ENCODE measurements at regions not wholly inside any gene's neighbourhood (a gene's known extent, or its start where the extent isn't known, plus 50 kb on each side); places are given as distances from the start of the nearest gene placed in this dataset.

GRCh38 chr1:79380078-79380477 lies 373.5 kb upstream of the ADGRL4 start:
- H3K4me3 ChIP-seq: no peak overlapping the region
- H3K9me3 ChIP-seq (replicated peaks): no peaks in the 10 kb centered on the region
- H3K27me3 ChIP-seq: no peaks in the 10 kb centered on the region
- H3K27ac ChIP-seq: no peak overlapping the region
- H3K36me3 ChIP-seq: no peaks in the 10 kb centered on the region
- DNase-seq: no peak
- no peaks in the 10 kb centered on the region for H3K4me1 ChIP-seq

GRCh38 chr1:79376106-79376505 lies 369.6 kb upstream of the ADGRL4 start:
- Histone ChIP-seq H3K27ac (no peak overlapping the region), H3K27me3 (no peaks in the 10 kb centered on the region), H3K36me3 (no peaks in the 10 kb centered on the region), H3K4me1 (peaks cover 5% of the 10 kb centered on the region; the same call in 1 of the 2 replicates), H3K4me3 (no peak overlapping the region), H3K9me3 (replicated peaks) (no peaks in the 10 kb centered on the region)
- no peak for DNase-seq

GRCh38 chr1:79375352-79375751 lies 368.8 kb upstream of the ADGRL4 start:
- H3K27ac ChIP-seq: no peak overlapping the region
- no peaks in the 10 kb centered on the region for H3K36me3 ChIP-seq
- no peak for DNase-seq
- H3K9me3 ChIP-seq (replicated peaks): no peaks in the 10 kb centered on the region
- H3K4me1 ChIP-seq: peaks cover 5% of the 10 kb centered on the region; the same call in 1 of the 2 replicates
- H3K4me3 ChIP-seq: no peak overlapping the region
- H3K27me3 ChIP-seq: no peaks in the 10 kb centered on the region

DNA sequence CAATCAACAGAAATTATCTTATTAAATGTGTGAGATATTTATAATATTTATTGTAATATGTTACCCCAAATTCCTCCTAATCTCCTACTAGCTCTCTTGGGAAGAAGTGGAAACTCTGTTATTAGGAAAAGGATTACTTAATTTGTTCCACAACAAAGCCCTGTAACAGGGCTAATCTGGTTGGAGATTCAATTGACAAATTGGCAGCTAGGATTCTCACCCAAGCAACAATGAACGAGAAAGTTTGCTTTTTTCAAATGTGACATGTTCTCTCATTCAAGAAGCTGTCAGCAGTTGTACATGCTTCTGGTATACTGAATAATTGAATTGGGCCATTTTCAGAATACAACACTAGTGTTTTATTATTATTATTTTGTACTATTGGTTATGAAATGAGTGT lies 367.9 kb upstream of the ADGRL4 start:
- Histone ChIP-seq H3K4me1 (peaks cover 5% of the 10 kb centered on the region; the same call in 1 of the 2 replicates), H3K27ac (no peak overlapping the region), H3K27me3 (no peaks in the 10 kb centered on the region), H3K9me3 (replicated peaks) (no peaks in the 10 kb centered on the region), H3K36me3 (no peaks in the 10 kb centered on the region), H3K4me3 (no peak overlapping the region)
- DNase-seq: no peak

GRCh38 chr1:79373481-79374125 lies 367.1 kb upstream of the ADGRL4 start:
- Histone ChIP-seq H3K36me3 (no peaks in the 10 kb centered on the region), H3K4me1 (peaks cover 5% of the 10 kb centered on the region; the same call in 1 of the 2 replicates), H3K4me3 (no peak overlapping the region), H3K27ac (no peak overlapping the region), H3K27me3 (no peaks in the 10 kb centered on the region), H3K9me3 (replicated peaks) (no peaks in the 10 kb centered on the region)
- peak; percentile 11 to 27 for DNase-seq

- Histone ChIP-seq H3K36me3 (no peaks in the 10 kb centered on the region), H3K4me1 (peaks cover 5% of the 10 kb centered on the region; the same call in 1 of the 2 replicates), H3K4me3 (no peak overlapping the region), H3K9me3 (replicated peaks) (0 out of 2 replicates have a peak, but pooled peaks cover 3% of the 10 kb centered on the region), H3K27ac (no peak overlapping the region), H3K27me3 (no peaks in the 10 kb centered on the region)
- DNase-seq: no peak
Observed at GRCh38 chr1:79371802-79372201, 365.3 kb upstream of the ADGRL4 start.

- Histone ChIP-seq H3K27me3 (no peaks in the 10 kb centered on the region), H3K4me3 (no peak overlapping the region), H3K27ac (no peak overlapping the region), H3K9me3 (replicated peaks) (0 out of 2 replicates have a peak, but pooled peaks cover 3% of the 10 kb centered on the region), H3K4me1 (peaks cover 4% of the 10 kb centered on the region; the same call in 1 of the 2 replicates), H3K36me3 (no peaks in the 10 kb centered on the region)
- no peak for DNase-seq
Observed at GRCh38 chr1:79369091-79369490, 362.6 kb upstream of the ADGRL4 start.

DNA sequence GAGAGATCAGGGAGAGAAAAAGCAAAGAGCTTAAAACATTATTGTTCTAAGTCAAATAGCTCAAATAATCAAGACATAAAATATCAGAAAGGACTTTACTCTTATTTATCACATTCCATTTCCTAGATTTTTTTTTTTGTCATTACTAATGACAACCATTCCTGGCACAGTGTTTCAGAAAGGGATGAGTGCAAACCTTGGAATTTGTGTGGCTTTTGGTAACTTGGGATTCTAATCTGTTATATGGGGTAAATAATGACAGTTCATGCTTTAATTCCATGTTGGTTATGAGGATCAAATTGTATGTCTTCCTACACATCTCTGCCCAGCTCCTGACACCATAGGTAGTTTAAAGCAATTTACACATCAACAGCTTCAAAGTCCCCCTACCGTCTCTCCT lies 358.4 kb upstream of the ADGRL4 start:
- no peak for DNase-seq
- Histone ChIP-seq H3K27me3 (no peaks in the 10 kb centered on the region), H3K4me3 (no peak overlapping the region), H3K27ac (no peak overlapping the region), H3K9me3 (replicated peaks) (0 out of 2 replicates have a peak, but pooled peaks cover 3% of the 10 kb centered on the region), H3K4me1 (no peaks in the 10 kb centered on the region; the same call in 1 of the 2 replicates), H3K36me3 (no peaks in the 10 kb centered on the region)

DNA sequence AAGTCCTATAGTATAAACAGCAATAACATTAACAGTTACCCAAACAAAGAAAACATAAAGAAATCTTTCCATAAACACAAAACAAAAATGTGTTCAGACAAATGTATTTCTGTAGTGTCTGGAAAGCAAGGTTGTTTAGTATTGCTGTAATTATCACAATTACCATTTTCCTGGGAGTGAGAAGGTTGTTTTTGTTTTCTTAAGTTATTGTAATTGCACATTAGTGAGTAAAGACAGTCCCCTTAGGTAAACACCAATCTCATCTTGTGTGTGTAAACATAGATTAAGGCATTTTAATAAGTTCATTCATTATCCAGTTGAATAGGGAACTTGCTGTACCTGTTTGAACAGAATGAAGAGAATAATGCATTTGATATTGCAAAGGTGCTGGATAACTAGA lies 356.9 kb upstream of the ADGRL4 start:
- H3K4me1 ChIP-seq: no peaks in the 10 kb centered on the region; the same call in 1 of the 2 replicates
- H3K36me3 ChIP-seq: no peaks in the 10 kb centered on the region
- no peak overlapping the region for H3K27ac ChIP-seq
- no peak for DNase-seq
- no peaks in the 10 kb centered on the region for H3K27me3 ChIP-seq
- H3K9me3 ChIP-seq (replicated peaks): 0 out of 2 replicates have a peak, but pooled peaks cover 3% of the 10 kb centered on the region
- H3K4me3 ChIP-seq: no peak overlapping the region

DNA sequence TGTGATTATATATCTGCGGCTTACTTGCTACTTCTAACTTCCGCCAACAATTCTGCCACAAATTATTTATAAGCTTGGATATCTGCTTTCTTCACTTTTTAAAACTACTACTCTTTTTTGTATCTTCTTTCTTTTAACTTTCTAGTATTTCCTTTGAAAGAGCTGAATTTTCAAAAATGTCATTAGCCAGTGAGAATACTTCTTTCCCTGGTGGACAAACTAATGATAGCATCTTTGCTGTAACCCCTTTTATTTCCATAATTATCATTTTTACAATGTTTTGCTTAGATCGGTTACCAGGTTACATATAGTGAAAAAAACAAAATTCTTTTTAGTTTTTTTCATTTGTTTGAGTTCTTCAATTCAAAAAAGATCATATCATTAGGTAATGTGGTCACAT lies 355.9 kb upstream of the ADGRL4 start:
- Histone ChIP-seq H3K27me3 (no peaks in the 10 kb centered on the region), H3K27ac (no peak overlapping the region), H3K4me1 (no peaks in the 10 kb centered on the region; the same call in 1 of the 2 replicates), H3K9me3 (replicated peaks) (no peaks in the 10 kb centered on the region), H3K4me3 (no peak overlapping the region), H3K36me3 (no peaks in the 10 kb centered on the region)
- no peak for DNase-seq

DNA sequence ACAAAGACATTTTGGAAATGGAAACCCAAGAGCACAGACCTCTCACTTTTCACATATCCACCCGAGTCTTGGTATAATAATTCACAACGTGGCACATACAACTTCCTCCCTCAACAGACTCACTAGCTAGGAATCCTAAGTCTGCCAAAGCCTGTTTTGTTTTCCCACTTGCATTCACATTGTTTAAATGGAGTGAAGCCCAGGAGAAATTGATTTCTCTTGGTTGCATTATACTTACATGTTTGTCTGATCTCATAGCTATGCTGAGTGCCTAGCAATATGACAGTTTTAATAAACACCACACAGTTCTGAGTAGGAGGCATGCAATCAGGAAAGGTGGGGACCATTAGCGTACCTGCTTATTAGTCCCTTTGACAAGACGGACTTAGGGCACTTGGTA lies 348.6 kb upstream of the ADGRL4 start:
- Histone ChIP-seq H3K4me1 (no peaks in the 10 kb centered on the region), H3K27me3 (no peaks in the 10 kb centered on the region), H3K9me3 (replicated peaks) (no peaks in the 10 kb centered on the region), H3K27ac (no peak overlapping the region), H3K4me3 (no peak overlapping the region), H3K36me3 (no peaks in the 10 kb centered on the region)
- DNase-seq: no peak

DNA sequence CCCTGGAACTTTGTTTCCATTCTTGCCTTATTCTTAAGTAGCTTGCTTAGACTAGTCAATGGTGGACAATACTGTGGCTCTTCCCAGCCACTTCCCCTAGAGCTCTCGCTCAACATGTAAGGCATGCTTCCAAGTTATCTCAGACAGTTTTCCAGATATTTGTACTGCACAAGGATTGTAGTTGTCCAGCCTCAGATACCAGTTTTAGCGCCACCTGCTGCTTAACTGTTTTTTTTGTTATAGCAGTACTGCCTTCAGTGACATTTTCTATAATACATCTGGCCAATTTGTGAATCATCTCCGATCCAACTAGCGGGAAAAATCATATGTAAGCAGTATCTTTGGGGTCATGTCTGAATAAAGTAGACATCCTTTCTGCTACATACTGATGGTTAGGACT lies 346.7 kb upstream of the ADGRL4 start:
- peak; percentile 14 to 51 for DNase-seq
- H3K36me3 ChIP-seq: no peaks in the 10 kb centered on the region
- H3K27ac ChIP-seq: no peak overlapping the region
- H3K9me3 ChIP-seq (replicated peaks): no peaks in the 10 kb centered on the region
- no peak overlapping the region for H3K4me3 ChIP-seq
- H3K4me1 ChIP-seq: no peaks in the 10 kb centered on the region
- H3K27me3 ChIP-seq: no peaks in the 10 kb centered on the region

DNA sequence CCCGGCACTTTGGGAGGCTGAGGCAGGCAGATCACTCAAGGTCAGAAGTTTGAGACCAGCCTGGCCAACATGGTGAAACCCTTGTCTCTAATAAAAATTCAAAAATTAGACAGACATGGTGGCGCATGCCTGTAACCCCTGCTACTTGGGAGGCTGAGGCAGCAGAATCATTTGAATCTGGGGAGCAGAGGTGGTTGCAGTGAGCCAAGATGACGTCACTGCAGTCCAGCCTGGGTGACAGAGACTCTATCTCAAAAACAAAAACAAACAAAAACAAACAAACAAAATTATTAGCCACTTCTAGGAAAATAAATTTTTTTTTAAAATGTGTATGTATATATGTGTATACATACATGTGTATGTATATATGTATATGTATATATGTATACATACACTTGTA lies 320.3 kb upstream of the ADGRL4 start:
- H3K4me3 ChIP-seq: no peak overlapping the region
- H3K4me1 ChIP-seq: no peaks in the 10 kb centered on the region
- no peaks in the 10 kb centered on the region for H3K27me3 ChIP-seq
- no peak overlapping the region for H3K27ac ChIP-seq
- no peak for DNase-seq
- H3K36me3 ChIP-seq: no peaks in the 10 kb centered on the region
- no peaks in the 10 kb centered on the region for H3K9me3 ChIP-seq (replicated peaks)

GRCh38 chr1:79325705-79326104 lies 319.2 kb upstream of the ADGRL4 start:
- no peak for DNase-seq
- H3K9me3 ChIP-seq (replicated peaks): no peaks in the 10 kb centered on the region
- H3K27ac ChIP-seq: no peak overlapping the region
- H3K27me3 ChIP-seq: no peaks in the 10 kb centered on the region
- H3K36me3 ChIP-seq: no peaks in the 10 kb centered on the region
- H3K4me1 ChIP-seq: no peaks in the 10 kb centered on the region
- H3K4me3 ChIP-seq: no peak overlapping the region

GRCh38 chr1:79325126-79325525 lies 318.6 kb upstream of the ADGRL4 start:
- H3K4me3 ChIP-seq: no peak overlapping the region
- H3K27ac ChIP-seq: no peak overlapping the region
- no peaks in the 10 kb centered on the region for H3K36me3 ChIP-seq
- no peaks in the 10 kb centered on the region for H3K9me3 ChIP-seq (replicated peaks)
- H3K27me3 ChIP-seq: no peaks in the 10 kb centered on the region
- no peaks in the 10 kb centered on the region for H3K4me1 ChIP-seq
- no peak for DNase-seq
